ENCODE measurements at regions not wholly inside any gene's neighbourhood (a gene's known extent, or its start where the extent isn't known, plus 50 kb on each side); places are given as distances from the start of the nearest gene placed in this dataset.

DNA sequence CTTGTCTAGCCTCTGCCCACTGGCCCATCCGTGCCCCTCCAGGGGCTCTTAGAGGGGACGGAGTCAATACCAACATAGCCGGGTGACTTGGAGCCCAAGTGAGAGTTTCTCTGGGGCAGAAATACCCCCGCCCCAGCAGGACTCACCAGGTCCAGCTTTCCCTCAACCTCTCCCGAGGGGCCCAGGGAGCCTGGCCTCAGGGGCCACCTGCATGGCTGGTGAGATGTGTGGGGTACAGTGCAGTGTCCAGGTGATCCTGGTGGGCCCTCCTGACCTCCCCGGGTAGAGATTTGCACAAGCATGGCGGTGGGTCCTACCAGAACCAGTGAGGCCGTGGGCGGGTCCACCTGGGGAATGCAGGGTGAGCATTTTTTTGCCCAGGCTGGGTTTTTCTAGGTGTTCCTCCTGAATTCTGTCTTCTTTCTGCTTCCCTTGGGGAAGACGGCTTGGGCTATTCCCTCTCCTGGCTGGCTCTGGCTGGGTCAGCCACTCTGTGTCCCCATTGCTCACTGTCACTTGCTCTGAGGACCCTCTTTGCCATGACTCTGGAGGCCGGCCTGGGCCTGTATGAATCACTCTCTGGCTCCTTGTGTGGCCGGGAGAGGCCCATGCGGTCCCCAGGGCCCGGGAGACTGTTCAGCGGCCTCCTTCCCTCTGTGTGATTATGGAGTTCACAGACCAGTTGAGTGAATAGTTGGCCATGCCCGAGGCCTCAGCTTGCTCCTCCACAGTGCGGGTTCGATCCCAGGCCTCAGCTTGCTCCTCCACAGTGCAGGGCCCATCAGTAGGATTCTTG, 71.0 kb upstream of the NKX1-1 start:
- H3K9me3 ChIP-seq, result 0 out of 2 replicates have a peak, but pooled peaks cover 5% of the 10 kb centered on the region
- peaks cover 24% of the 10 kb centered on the region for H3K9me3 Mint-ChIP-seq (ENCODE audit: unreplicated experiment)
- BruUV-seq (replicated peaks), result no TSS peak
- CTCF ChIA-PET, result no interaction called here
- no peak overlapping the region for H3K4me3 Mint-ChIP-seq (ENCODE audit: unreplicated experiment)
- DNase-seq, result peak in 1 of 2 experiments; percentile 24
- peaks cover 7% of the 10 kb centered on the region for H3K27me3 Mint-ChIP-seq (ENCODE audit: insufficient read depth, unreplicated experiment)
- no peaks in the 10 kb centered on the region for H3K4me1 ChIP-seq
- H3K4me3 ChIP-seq (ENCODE audit: low read depth, low read length), result no peak overlapping the region
- H3K27ac Mint-ChIP-seq (ENCODE audit: unreplicated experiment), result no peak overlapping the region
- intact Hi-C loops (cut with micrococcal nuclease; ENCODE audit: unreplicated experiment), result no loop called here
- H3K36me3 Mint-ChIP-seq (ENCODE audit: insufficient read depth, unreplicated experiment), result no peaks in the 10 kb centered on the region
- H3K27me3 ChIP-seq (replicated peaks; ENCODE audit: control insufficient read depth, insufficient read depth, low read length), result no peaks in the 10 kb centered on the region
- no peaks in the 10 kb centered on the region for H3K36me3 ChIP-seq (ENCODE audit: control insufficient read depth, insufficient read depth, low read length)
- TF ChIP-seq, protein P1, sequence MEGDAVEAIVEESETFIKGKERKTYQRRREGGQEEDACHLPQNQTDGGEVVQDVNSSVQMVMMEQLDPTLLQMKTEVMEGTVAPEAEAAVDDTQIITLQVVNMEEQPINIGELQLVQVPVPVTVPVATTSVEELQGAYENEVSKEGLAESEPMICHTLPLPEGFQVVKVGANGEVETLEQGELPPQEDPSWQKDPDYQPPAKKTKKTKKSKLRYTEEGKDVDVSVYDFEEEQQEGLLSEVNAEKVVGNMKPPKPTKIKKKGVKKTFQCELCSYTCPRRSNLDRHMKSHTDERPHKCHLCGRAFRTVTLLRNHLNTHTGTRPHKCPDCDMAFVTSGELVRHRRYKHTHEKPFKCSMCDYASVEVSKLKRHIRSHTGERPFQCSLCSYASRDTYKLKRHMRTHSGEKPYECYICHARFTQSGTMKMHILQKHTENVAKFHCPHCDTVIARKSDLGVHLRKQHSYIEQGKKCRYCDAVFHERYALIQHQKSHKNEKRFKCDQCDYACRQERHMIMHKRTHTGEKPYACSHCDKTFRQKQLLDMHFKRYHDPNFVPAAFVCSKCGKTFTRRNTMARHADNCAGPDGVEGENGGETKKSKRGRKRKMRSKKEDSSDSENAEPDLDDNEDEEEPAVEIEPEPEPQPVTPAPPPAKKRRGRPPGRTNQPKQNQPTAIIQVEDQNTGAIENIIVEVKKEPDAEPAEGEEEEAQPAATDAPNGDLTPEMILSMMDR (IDR thresholded peaks at IDR 0.05; ENCODE audit: insufficient read depth in 1 of 2, low read depth in 1 of 2, low read length in 1 of 2, severe bottlenecking in 1 of 2, unreplicated experiment in 1 of 2), result no peak
- POLR2A ChIA-PET, result no interaction called here
- H3K4me1 Mint-ChIP-seq (ENCODE audit: low read depth, unreplicated experiment), result no peaks in the 10 kb centered on the region

DNA sequence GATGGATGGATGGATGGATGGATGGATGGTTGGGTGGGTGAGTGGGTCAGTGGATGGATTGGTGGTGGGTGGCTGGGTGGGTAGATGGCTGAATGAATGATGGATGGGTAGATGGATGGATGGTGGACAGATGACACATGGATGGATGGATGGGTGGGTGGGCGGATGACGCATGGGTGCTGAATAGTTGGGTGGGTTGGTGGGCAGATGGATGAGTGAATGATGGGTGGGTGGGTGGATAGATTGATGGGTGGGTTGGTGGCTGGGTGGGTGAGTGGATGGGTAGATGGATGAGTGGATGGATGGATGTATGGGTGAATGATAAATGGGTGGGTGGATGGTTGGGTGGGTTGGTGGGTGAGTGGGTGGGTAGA, 69.9 kb upstream of the NKX1-1 start:
- no peaks in the 10 kb centered on the region for H3K4me1 Mint-ChIP-seq (ENCODE audit: low read depth, unreplicated experiment)
- ChIA-PET POLR2A (no interaction called here), CTCF (no interaction called here)
- Histone ChIP-seq H3K4me1 (no peaks in the 10 kb centered on the region), H3K9me3 (no peaks in the 10 kb centered on the region), H3K27me3 (replicated peaks; ENCODE audit: control insufficient read depth, insufficient read depth, low read length) (no peaks in the 10 kb centered on the region), H3K36me3 (ENCODE audit: control insufficient read depth, insufficient read depth, low read length) (no peaks in the 10 kb centered on the region), H3K4me3 (ENCODE audit: low read depth, low read length) (no peak overlapping the region)
- intact Hi-C loops (cut with micrococcal nuclease; ENCODE audit: unreplicated experiment), result no loop called here
- TF ChIP-seq, protein P1 (IDR thresholded peaks at IDR 0.05; ENCODE audit: insufficient read depth in 1 of 2, low read depth in 1 of 2, low read length in 1 of 2, severe bottlenecking in 1 of 2, unreplicated experiment in 1 of 2), result no peak
- no peak overlapping the region for H3K4me3 Mint-ChIP-seq (ENCODE audit: unreplicated experiment)
- H3K36me3 Mint-ChIP-seq (ENCODE audit: insufficient read depth, unreplicated experiment), result no peaks in the 10 kb centered on the region
- H3K9me3 Mint-ChIP-seq (ENCODE audit: unreplicated experiment), result peaks cover 15% of the 10 kb centered on the region
- peaks cover 7% of the 10 kb centered on the region for H3K27me3 Mint-ChIP-seq (ENCODE audit: insufficient read depth, unreplicated experiment)
- DNase-seq, result no peak
- no TSS peak for BruUV-seq (replicated peaks)
- H3K27ac Mint-ChIP-seq (ENCODE audit: unreplicated experiment), result no peak overlapping the region

DNA sequence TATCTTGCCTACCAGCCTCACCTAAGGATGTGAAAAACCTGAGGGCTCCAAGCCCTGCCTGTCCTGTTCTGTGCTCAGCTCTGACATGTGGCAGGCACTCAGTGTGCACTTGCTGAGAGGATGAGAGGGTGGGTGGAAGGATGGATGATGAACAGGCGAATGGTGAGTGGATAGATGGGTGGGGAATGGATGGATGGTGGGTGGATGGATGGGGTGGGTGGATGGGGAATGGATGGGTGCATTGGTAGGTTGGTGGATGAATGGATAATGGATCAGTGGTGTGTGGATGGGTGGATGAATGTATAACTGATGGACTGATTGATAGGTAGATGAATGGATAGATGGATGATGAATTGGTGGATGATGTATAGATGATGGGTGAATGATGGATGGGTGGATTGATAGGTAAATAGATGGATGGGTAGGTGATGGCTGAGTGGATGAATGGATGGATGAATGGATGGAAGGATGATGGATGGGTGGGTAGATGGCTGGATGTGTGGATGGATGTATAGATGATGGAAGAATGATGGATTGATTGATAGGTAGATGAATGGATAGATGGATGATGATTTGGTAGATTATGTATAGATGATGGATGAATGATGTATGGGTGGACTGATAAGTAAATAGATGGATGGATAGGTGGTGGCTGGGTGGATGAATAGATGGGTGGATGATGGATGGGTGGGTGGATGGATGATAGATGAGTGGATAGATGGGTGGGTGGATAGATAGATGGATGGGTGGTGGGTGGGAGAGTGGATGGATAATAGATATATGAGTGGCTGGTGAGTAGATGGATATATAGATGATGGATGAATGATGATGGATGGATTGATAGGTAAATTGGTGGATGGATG, 69.3 kb upstream of the NKX1-1 start:
- ChIA-PET POLR2A (no interaction called here), CTCF (interaction anchor here (0.6 kb wide), 1 partner anchor 103 kb away, joined by 6 read pairs; no protein-coding TSS in a partner anchor)
- H3K9me3 Mint-ChIP-seq (ENCODE audit: unreplicated experiment), result peaks cover 14% of the 10 kb centered on the region
- H3K27me3 Mint-ChIP-seq (ENCODE audit: insufficient read depth, unreplicated experiment), result peaks cover 7% of the 10 kb centered on the region
- Histone ChIP-seq H3K9me3 (no peaks in the 10 kb centered on the region), H3K27me3 (replicated peaks; ENCODE audit: control insufficient read depth, insufficient read depth, low read length) (no peaks in the 10 kb centered on the region), H3K4me1 (no peaks in the 10 kb centered on the region), H3K36me3 (ENCODE audit: control insufficient read depth, insufficient read depth, low read length) (no peaks in the 10 kb centered on the region), H3K4me3 (ENCODE audit: low read depth, low read length) (no peak overlapping the region)
- no TSS peak for BruUV-seq (replicated peaks)
- no peaks in the 10 kb centered on the region for H3K4me1 Mint-ChIP-seq (ENCODE audit: low read depth, unreplicated experiment)
- H3K4me3 Mint-ChIP-seq (ENCODE audit: unreplicated experiment), result no peak overlapping the region
- intact Hi-C loops (cut with micrococcal nuclease; ENCODE audit: unreplicated experiment), result no loop called here
- no peaks in the 10 kb centered on the region for H3K36me3 Mint-ChIP-seq (ENCODE audit: insufficient read depth, unreplicated experiment)
- DNase-seq, result no peak
- TF ChIP-seq, protein P1 (IDR thresholded peaks at IDR 0.05; ENCODE audit: insufficient read depth in 1 of 2, low read depth in 1 of 2, low read length in 1 of 2, severe bottlenecking in 1 of 2, unreplicated experiment in 1 of 2), result no peak
- H3K27ac Mint-ChIP-seq (ENCODE audit: unreplicated experiment), result no peak overlapping the region

Data from Caco-2 (cell line).